Tibial nerve (tissue), 4 donors: ENCODE measurements at regions not wholly inside any gene's neighbourhood (a gene's known extent, or its start where the extent isn't known, plus 50 kb on each side); places are given as distances from the start of the nearest gene placed in this dataset.
"Not testable (repeated sequence)": the region's sequence is repeated elsewhere in the genome, so short reads cannot be mapped to it uniquely, and the experiment has no call there.

ENCODE experiments used
- CTCF ChIP-seq, 5 experiments: fragments of 200-600 bp in 3 of 5; fragments of 450-650 bp in 2 of 5; sonication (generic) in 3 of 5; IDR thresholded peaks; one replicate each; pipeline ENCODE4 v1.5.1; 2016 to 2019; ENCODE audit warnings: antibody characterized with exemption in 5 of 5, mild to moderate bottlenecking in 3 of 5, moderate library complexity in 2 of 5
- EP300 ChIP-seq, 2 donors: sonication (generic); formaldehyde crosslinking; IDR thresholded peaks; one replicate each; pipeline ENCODE4 v1.6.1; 2017; ENCODE audit warnings: antibody characterized with exemption in 2 of 2, mild to moderate bottlenecking in 1 of 2
- POLR2A ChIP-seq, 2 donors: fragments of 450-650 bp; IDR thresholded peaks; one replicate each; pipeline ENCODE4 v1.6.1; 2017; ENCODE audit warnings: antibody characterized with exemption in 2 of 2, mild to moderate bottlenecking in 2 of 2, moderate library complexity in 2 of 2

GRCh38 chr4:23020399-23020798 lies 327.7 kb downstream of the GBA3 start:
- not testable (repeated sequence) for TF ChIP-seq POLR2A, CTCF, EP300 (IDR thresholded peaks at IDR 0.05)
